ENCODE measurements at regions not wholly inside any gene's neighbourhood (a gene's known extent, or its start where the extent isn't known, plus 50 kb on each side); places are given as distances from the start of the nearest gene placed in this dataset.
A peak's percentile ranks its signal among the peaks of the same experiment; 100 is the strongest.
"Not testable (repeated sequence)": the region's sequence is repeated elsewhere in the genome, so short reads cannot be mapped to it uniquely, and the experiment has no call there.

GRCh38 chr6:33507261-33507660, 52.9 kb downstream of the ZBTB9 start:
- 0 out of 2 replicates have a peak, but pooled peaks cover 3% of the 10 kb centered on the region for H3K27me3 ChIP-seq
- H3K36me3 ChIP-seq, result no peaks in the 10 kb centered on the region
- no peak overlapping the region for H3K4me2 ChIP-seq
- no peaks in the 10 kb centered on the region for H4K20me1 ChIP-seq
- H3K9me3 ChIP-seq, result peaks cover 24% of the 10 kb centered on the region
- peaks cover 13% of the 10 kb centered on the region for H3K4me1 ChIP-seq
- H3K4me3 ChIP-seq, result no peak overlapping the region
- no peak overlapping the region for H3K27ac ChIP-seq
- no peak overlapping the region for H3K9ac ChIP-seq
- no peak for TF ChIP-seq Cebpa-rat (IDR thresholded peaks at IDR 0.05)

- peaks cover 13% of the 10 kb centered on the region for H3K4me1 ChIP-seq
- H3K36me3 ChIP-seq, result no peaks in the 10 kb centered on the region
- H3K4me2 ChIP-seq, result peak overlapping the region; percentile 78
- no peak overlapping the region for H3K27ac ChIP-seq
- no peak overlapping the region for H3K4me3 ChIP-seq
- TF ChIP-seq Cebpa-rat (IDR thresholded peaks at IDR 0.05), result no peak
- H3K27me3 ChIP-seq, result 0 out of 2 replicates have a peak, but pooled peaks cover 3% of the 10 kb centered on the region
- peaks cover 7% of the 10 kb centered on the region; the same call in 1 of the 2 replicates for H3K9me3 ChIP-seq
- no peak overlapping the region for H3K9ac ChIP-seq
- H4K20me1 ChIP-seq, result no peaks in the 10 kb centered on the region
Measured at GRCh38 chr6:33508935-33509926, 54.9 kb downstream of the ZBTB9 start.

DNA sequence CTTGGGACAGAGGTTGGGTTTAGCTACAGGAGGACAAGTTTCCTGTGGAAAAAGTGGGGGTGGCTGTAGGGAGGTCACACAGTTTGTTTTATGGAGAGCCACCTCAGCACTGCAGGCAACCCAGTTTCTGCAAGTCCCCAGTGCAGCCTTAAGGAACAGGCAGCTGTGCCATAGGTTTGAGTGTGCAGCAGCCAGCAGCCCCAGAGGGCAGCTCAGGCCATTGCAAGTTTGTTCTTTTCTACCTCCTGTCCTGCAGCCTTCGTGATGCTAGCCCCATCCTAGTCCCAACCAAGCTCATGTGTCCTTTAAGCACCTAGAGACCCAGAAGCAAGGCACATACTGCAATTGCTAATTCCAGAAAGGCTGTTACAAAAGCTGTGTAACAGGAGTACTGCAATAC, 58.8 kb downstream of the ZBTB9 start:
- no peak overlapping the region for H3K9ac ChIP-seq
- H3K4me2 ChIP-seq, result no peak overlapping the region
- no peak overlapping the region for H3K4me3 ChIP-seq
- H3K27ac ChIP-seq, result no peak overlapping the region
- H3K27me3 ChIP-seq, result 0 out of 2 replicates have a peak, but pooled peaks cover 3% of the 10 kb centered on the region
- TF ChIP-seq Cebpa-rat (IDR thresholded peaks at IDR 0.05), result no peak
- no peaks in the 10 kb centered on the region for H3K9me3 ChIP-seq
- no peaks in the 10 kb centered on the region for H3K36me3 ChIP-seq
- no peaks in the 10 kb centered on the region for H4K20me1 ChIP-seq
- H3K4me1 ChIP-seq, result peaks cover 13% of the 10 kb centered on the region

- peaks cover 6% of the 10 kb centered on the region for H3K9me3 ChIP-seq
- H3K4me3 ChIP-seq, result no peak overlapping the region
- no peak for TF ChIP-seq Cebpa-rat (IDR thresholded peaks at IDR 0.05)
- H3K27me3 ChIP-seq, result no peaks in the 10 kb centered on the region
- H4K20me1 ChIP-seq, result no peaks in the 10 kb centered on the region
- no peak overlapping the region for H3K27ac ChIP-seq
- H3K4me2 ChIP-seq, result no peak overlapping the region
- no peak overlapping the region for H3K9ac ChIP-seq
- H3K36me3 ChIP-seq, result no peaks in the 10 kb centered on the region
- peaks cover 1% of the 10 kb centered on the region for H3K4me1 ChIP-seq
Measured at GRCh38 chr6:33516726-33517125, 62.4 kb downstream of the ZBTB9 start.

DNA sequence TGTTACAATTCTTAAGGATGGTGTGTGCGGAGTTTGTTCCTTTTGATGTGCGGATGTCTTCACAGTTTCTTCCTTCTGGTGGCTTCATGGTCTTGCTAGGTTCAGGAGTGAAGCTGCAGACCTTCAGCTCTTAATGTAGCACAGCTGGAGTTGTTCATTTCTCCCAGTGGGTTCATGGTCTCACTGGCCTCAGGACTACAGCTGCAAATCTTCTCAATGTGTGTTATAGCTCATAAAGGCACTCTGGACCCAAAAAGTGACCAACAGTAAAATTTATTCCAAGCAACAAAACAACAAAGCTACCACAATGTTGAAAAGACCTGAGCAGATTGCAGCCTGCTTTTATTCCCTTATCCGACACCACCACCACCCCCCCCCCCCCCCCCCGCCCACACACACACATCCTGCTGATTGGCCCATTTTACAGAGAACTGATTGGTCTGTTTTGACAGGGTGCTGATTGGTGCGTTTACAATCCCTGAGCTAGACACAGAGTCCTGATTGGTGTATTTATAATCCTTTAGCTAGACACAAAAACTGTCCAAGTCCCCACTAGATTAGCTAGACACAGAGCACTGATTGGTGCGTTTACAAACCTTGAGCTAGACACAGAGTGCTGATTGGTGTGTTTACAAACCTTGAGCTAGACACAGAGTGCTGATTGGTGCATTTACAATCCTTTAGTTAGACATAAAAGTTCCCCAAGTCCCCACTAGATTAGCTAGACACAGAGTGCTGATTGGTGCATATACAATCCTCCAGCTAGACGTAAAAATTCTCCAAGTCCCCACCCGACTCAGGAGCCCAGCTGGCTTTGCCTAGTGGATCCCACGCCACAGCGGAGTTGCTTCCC, 59.2 kb downstream of the BAK1 start:
- H3K27me3 ChIP-seq, H4K20me1 ChIP-seq, H3K36me3 ChIP-seq, H3K4me2 ChIP-seq, H3K4me3 ChIP-seq, H3K27ac ChIP-seq, H3K9ac ChIP-seq: not testable (repeated sequence)
- Histone ChIP-seq H3K4me1 (peaks cover 11% of the 10 kb centered on the region), H3K9me3 (peaks cover 18% of the 10 kb centered on the region)

DNA sequence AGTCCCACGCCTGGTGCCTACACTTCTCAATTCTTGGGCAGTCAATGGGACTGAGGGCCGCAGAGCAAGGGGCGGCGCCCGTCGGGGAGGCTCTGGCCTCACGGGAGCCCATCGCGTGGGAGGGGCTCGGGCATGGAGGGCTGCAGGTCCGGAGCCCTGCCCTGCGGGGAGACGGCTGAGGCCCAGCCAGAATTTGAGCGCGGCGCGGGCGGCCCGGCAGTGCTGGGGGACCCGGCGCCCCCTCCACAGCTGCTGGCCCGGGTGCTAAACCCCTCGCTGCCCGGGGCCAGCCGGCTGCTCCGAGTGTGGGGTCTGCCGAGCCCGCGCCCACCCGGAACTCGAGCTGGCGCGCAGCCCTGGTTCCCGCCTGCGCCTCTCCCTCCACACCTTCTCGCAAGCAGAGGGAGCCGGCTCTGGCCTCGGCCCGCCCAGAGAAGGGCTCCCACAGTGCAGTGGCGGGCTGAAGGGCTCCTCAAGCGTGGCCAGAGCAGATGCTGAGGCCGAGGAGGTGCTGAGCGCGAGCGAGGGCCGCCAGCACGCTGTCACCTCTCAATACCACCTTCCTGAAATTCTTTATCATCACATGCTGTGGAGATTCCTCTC, 58.5 kb downstream of the BAK1 start:
- no peak overlapping the region for H3K4me2 ChIP-seq
- H3K4me3 ChIP-seq, result no peak overlapping the region
- H3K4me1 ChIP-seq, result peaks cover 11% of the 10 kb centered on the region
- no peaks in the 10 kb centered on the region for H3K27me3 ChIP-seq
- H3K9ac ChIP-seq, result no peak overlapping the region
- no peaks in the 10 kb centered on the region for H3K36me3 ChIP-seq
- TF ChIP-seq Cebpa-rat (IDR thresholded peaks at IDR 0.05), result no peak
- no peaks in the 10 kb centered on the region for H4K20me1 ChIP-seq
- H3K9me3 ChIP-seq, result peaks cover 18% of the 10 kb centered on the region
- H3K27ac ChIP-seq, result no peak overlapping the region

Measured in BLaER1 (cell line).